ENCODE measurements at regions not wholly inside any gene's neighbourhood (a gene's known extent, or its start where the extent isn't known, plus 50 kb on each side); places are given as distances from the start of the nearest gene placed in this dataset.
A peak's percentile ranks its signal among the peaks of the same experiment; 100 is the strongest.

- DNase-seq (ENCODE audit: low read depth): no peak
These were observed 50.1 kb downstream of the CEP43 start for GRCh38 chr6:167049275-167049674.

GRCh38 chr6:167050903-167051302, 51.7 kb downstream of the CEP43 start:
- DNase-seq (ENCODE audit: low read depth): no peak

GRCh38 chr6:167053895-167054530, 54.8 kb downstream of the CEP43 start:
- no peak for DNase-seq (ENCODE audit: low read depth)

GRCh38 chr6:167054987-167055386, 55.8 kb downstream of the CEP43 start:
- no peak for DNase-seq (ENCODE audit: low read depth)

GRCh38 chr6:167056370-167056769, 57.2 kb downstream of the CEP43 start:
- no peak for DNase-seq (ENCODE audit: low read depth)

- peak; percentile 17 for DNase-seq (ENCODE audit: low read depth)
These were observed 59.1 kb downstream of the CEP43 start for GRCh38 chr6:167058261-167058660.
